GM20431 (cell line): ENCODE measurements at regions not wholly inside any gene's neighbourhood (a gene's known extent, or its start where the extent isn't known, plus 50 kb on each side); places are given as distances from the start of the nearest gene placed in this dataset.
"Not testable (repeated sequence)": the region's sequence is repeated elsewhere in the genome, so short reads cannot be mapped to it uniquely, and the experiment has no call there.

ENCODE experiments used
- in situ Hi-C: fragments of 300-500 bp; cut with MseI, MboI; formaldehyde crosslinking; loops from one replicate; pipeline ENCODE4 v1.15.0; 2020; ENCODE audit warnings: low sequenced_read_pairs; ENCODE audit not compliant: unreplicated experiment

GRCh38 chr11:70546191-70546940 lies 148.0 kb downstream of the CTTN start:
- in situ Hi-C loops: no loop called here

- in situ Hi-C loops: no loop called here
Measured at GRCh38 chr11:70547386-70547785, 149.1 kb downstream of the CTTN start.

GRCh38 chr11:70547821-70548670 lies 149.7 kb downstream of the CTTN start:
- in situ Hi-C loops: no loop called here

GRCh38 chr11:70548976-70549375 lies 150.6 kb downstream of the CTTN start:
- in situ Hi-C loops: no loop called here

GRCh38 chr11:70549386-70549785 lies 151.1 kb downstream of the CTTN start:
- in situ Hi-C loops: no loop called here

GRCh38 chr11:70549796-70550195 lies 151.5 kb downstream of the CTTN start:
- in situ Hi-C loops: no loop called here

GRCh38 chr11:70550456-70551195 lies 152.3 kb downstream of the CTTN start:
- in situ Hi-C loops: no loop called here

- in situ Hi-C loops: no loop called here
Measured at GRCh38 chr11:70551351-70552166, 153.2 kb downstream of the CTTN start.

GRCh38 chr11:70552167-70553150 lies 154.1 kb downstream of the CTTN start:
- in situ Hi-C loops: no loop called here

- in situ Hi-C loops: no loop called here
Measured at GRCh38 chr11:70555078-70555477, 156.7 kb downstream of the CTTN start.

GRCh38 chr11:70556884-70557741 lies 158.8 kb downstream of the CTTN start:
- in situ Hi-C loops: no loop called here

GRCh38 chr11:70557742-70558485 lies 159.6 kb downstream of the CTTN start:
- in situ Hi-C loops: no loop called here

- in situ Hi-C loops: no loop called here
Measured at GRCh38 chr11:70558681-70559080, 160.4 kb downstream of the CTTN start.

- in situ Hi-C loops: no loop called here
Measured at GRCh38 chr11:70559516-70559915, 161.2 kb downstream of the CTTN start.

GRCh38 chr11:70560621-70561020 lies 162.3 kb downstream of the CTTN start:
- in situ Hi-C loops: not testable (repeated sequence)

- in situ Hi-C loops: no loop called here
Measured at GRCh38 chr11:70566768-70567530, 168.6 kb downstream of the CTTN start.

GRCh38 chr11:70567680-70568034 lies 169.3 kb downstream of the CTTN start:
- in situ Hi-C loops: no loop called here
